ENCODE measurements at regions not wholly inside any gene's neighbourhood (a gene's known extent, or its start where the extent isn't known, plus 50 kb on each side); places are given as distances from the start of the nearest gene placed in this dataset.

DNA sequence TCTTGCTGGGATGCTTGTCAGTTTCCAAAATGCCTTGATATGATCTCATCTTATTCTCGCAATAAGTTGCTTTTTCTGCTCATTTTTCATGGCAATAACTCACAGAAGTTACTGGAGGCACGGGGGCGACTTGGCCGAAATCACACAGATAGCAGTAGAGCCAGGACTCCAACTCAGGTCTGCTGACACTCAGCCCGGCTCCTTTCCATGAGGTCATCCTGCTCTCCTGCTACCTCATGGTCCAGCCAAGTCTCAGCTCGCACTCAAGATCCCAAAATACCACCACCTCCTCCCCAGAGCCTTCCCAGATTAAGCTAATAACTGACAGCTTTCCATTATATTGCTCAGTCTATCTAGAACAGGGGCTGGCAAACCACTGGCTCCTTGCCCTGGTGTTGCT lies 269.5 kb downstream of the MAP2K4 start:
- FAIRE-seq (no peak), DNase-seq (ENCODE audit: low read depth, low spot score) (no peak)
- Histone ChIP-seq H3K27me3 (ENCODE audit: control insufficient read depth, extremely low read depth, insufficient read depth, low read length) (no peaks in the 10 kb centered on the region), H3K4me1 (ENCODE audit: control insufficient read depth, extremely low read depth, insufficient read depth, low read length) (no peaks in the 10 kb centered on the region), H4K20me1 (ENCODE audit: control insufficient read depth, extremely low read depth, insufficient read depth, low read length) (no peaks in the 10 kb centered on the region), H3K4me3 (ENCODE audit: control insufficient read depth in 2 of 3, extremely low read depth in 1 of 3, insufficient read depth in 2 of 3, low read depth in 1 of 3, low read length in 3 of 3) (no peak overlapping the region), H3K4me2 (ENCODE audit: control insufficient read depth, extremely low read depth, insufficient read depth, low read depth, low read length) (no peak overlapping the region), H3K79me2 (ENCODE audit: control insufficient read depth, insufficient read depth, low read length) (no peaks in the 10 kb centered on the region), H3K9ac (ENCODE audit: control insufficient read depth, extremely low read depth, insufficient read depth, low read length) (no peak overlapping the region), H3K27ac (ENCODE audit: control insufficient read depth, insufficient read depth, low read length) (no peak overlapping the region), H3K9me3 (ENCODE audit: control insufficient read depth, low read depth, low read length) (no peaks in the 10 kb centered on the region), H2AFZ (ENCODE audit: control insufficient read depth, low read length) (no peak overlapping the region), H3K36me3 (ENCODE audit: control insufficient read depth in 2 of 2, extremely low read depth in 1 of 2, insufficient read depth in 2 of 2, low read length in 2 of 2) (no peaks in the 10 kb centered on the region), H3K9me1 (ENCODE audit: control insufficient read depth, extremely low read depth, insufficient read depth, low read length) (no peaks in the 10 kb centered on the region)
- dilution Hi-C loops (cut with MboI; ENCODE audit: extremely low pct_ligation_motif_present, low sequenced_read_pairs), result no loop called here
- TF ChIP-seq EZH2 (IDR thresholded peaks at IDR 0.05; ENCODE audit: low read length) (no peak), CTCF (optimal IDR thresholded peaks at IDR 0.05 in 1 of 3, IDR thresholded peaks at IDR 0.05 in 1 of 3, conservative IDR thresholded peaks at IDR 0.05 in 1 of 3; ENCODE audit: extremely low read depth in 1 of 3, insufficient read depth in 2 of 3, low read length in 3 of 3) (no peak)

GRCh38 chr17:12296209-12296625 lies 275.5 kb downstream of the MAP2K4 start:
- Histone ChIP-seq H3K9me3 (ENCODE audit: control insufficient read depth, low read depth, low read length) (no peaks in the 10 kb centered on the region), H4K20me1 (ENCODE audit: control insufficient read depth, extremely low read depth, insufficient read depth, low read length) (no peaks in the 10 kb centered on the region), H3K4me2 (ENCODE audit: control insufficient read depth, extremely low read depth, insufficient read depth, low read depth, low read length) (no peak overlapping the region), H3K79me2 (ENCODE audit: control insufficient read depth, insufficient read depth, low read length) (no peaks in the 10 kb centered on the region), H3K4me1 (ENCODE audit: control insufficient read depth, extremely low read depth, insufficient read depth, low read length) (no peaks in the 10 kb centered on the region), H3K36me3 (ENCODE audit: control insufficient read depth in 2 of 2, extremely low read depth in 1 of 2, insufficient read depth in 2 of 2, low read length in 2 of 2) (no peaks in the 10 kb centered on the region), H3K27me3 (ENCODE audit: control insufficient read depth, extremely low read depth, insufficient read depth, low read length) (no peaks in the 10 kb centered on the region), H3K9ac (ENCODE audit: control insufficient read depth, extremely low read depth, insufficient read depth, low read length) (no peak overlapping the region), H3K27ac (ENCODE audit: control insufficient read depth, insufficient read depth, low read length) (no peak overlapping the region), H3K4me3 (ENCODE audit: control insufficient read depth in 2 of 3, extremely low read depth in 1 of 3, insufficient read depth in 2 of 3, low read depth in 1 of 3, low read length in 3 of 3) (no peak overlapping the region), H2AFZ (ENCODE audit: control insufficient read depth, low read length) (no peak overlapping the region), H3K9me1 (ENCODE audit: control insufficient read depth, extremely low read depth, insufficient read depth, low read length) (no peaks in the 10 kb centered on the region)
- FAIRE-seq (no peak), DNase-seq (ENCODE audit: low read depth, low spot score) (no peak)
- TF ChIP-seq CTCF (optimal IDR thresholded peaks at IDR 0.05 in 1 of 3, IDR thresholded peaks at IDR 0.05 in 1 of 3, conservative IDR thresholded peaks at IDR 0.05 in 1 of 3; ENCODE audit: extremely low read depth in 1 of 3, insufficient read depth in 2 of 3, low read length in 3 of 3), result no peak
- TF ChIP-seq EZH2 (IDR thresholded peaks at IDR 0.05; ENCODE audit: low read length), result no peak
- dilution Hi-C loops (cut with MboI; ENCODE audit: extremely low pct_ligation_motif_present, low sequenced_read_pairs), result no loop called here
